K562 (cell line): ENCODE measurements at regions not wholly inside any gene's neighbourhood (a gene's known extent, or its start where the extent isn't known, plus 50 kb on each side); places are given as distances from the start of the nearest gene placed in this dataset.

Source experiments
- GTF3C2 ChIP-seq: IDR thresholded peaks from 3 replicates; pipeline ENCODE4 v1.6.1; 2011; ENCODE audit warnings: borderline replicate concordance, mild to moderate bottlenecking, moderate library complexity; ENCODE audit not compliant: insufficient read length; ENCODE audit errors: extremely low read depth
- SMAD3 ChIP-seq: fragments of 450-650 bp; formaldehyde crosslinking; conservative IDR thresholded peaks from 2 replicates; pipeline ENCODE4 v1.4.0; 2020; ENCODE audit warnings: mild to moderate bottlenecking
- TF ChIP-seq, protein P1 (sequence below): fragments of 450-650 bp; conservative IDR thresholded peaks from 2 replicates; pipeline ENCODE4 v1.6.1; 2016; ENCODE audit warnings: missing genetic modification characterization, low read depth, mild to moderate bottlenecking, control low read depth, missing compliant biosample characterization
- TF ChIP-seq, protein P2 (sequence below): fragments of 450-650 bp; IDR thresholded peaks from 2 replicates; pipeline ENCODE4 v1.6.1; 2014; ENCODE audit warnings: low read depth, mild to moderate bottlenecking, moderate library complexity, borderline replicate concordance
- TF ChIP-seq, protein P3 (sequence below), 3 experiments: fragments of 200-800 bp in 1 of 3; sonication (Bioruptor generic) in 1 of 3; sonication (generic) in 1 of 3; formaldehyde crosslinking in 1 of 3; IDR thresholded peaks; 2 replicates each; pipeline versions ENCODE4 v1.6.1 to v1.8.0; 2016 to 2022; ENCODE audit warnings: mild to moderate bottlenecking in 2 of 3, missing compliant biosample characterization in 2 of 3, missing genetic modification characterization in 2 of 3, missing genetic modification reagents in 1 of 3

DNA sequence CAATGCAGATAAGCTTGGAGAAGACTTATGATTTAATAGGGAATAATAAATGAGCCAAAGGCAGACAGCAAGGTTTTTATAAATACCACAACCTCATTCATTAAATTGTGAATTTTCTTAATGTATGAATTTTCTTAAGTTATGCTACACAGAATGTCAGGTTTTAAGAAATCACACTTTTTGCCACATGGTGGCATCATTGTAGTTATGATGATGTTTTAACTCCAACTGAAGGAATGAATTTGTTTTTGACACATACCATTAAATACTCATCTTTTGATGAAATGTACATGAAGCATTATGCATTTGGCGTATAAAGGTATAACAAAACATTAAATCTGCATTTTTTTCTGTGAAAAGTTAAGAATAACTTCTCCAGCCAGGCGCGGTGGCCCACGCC, 524.1 kb upstream of the FBXO33 start (continued):
- TF ChIP-seq, protein P1, sequence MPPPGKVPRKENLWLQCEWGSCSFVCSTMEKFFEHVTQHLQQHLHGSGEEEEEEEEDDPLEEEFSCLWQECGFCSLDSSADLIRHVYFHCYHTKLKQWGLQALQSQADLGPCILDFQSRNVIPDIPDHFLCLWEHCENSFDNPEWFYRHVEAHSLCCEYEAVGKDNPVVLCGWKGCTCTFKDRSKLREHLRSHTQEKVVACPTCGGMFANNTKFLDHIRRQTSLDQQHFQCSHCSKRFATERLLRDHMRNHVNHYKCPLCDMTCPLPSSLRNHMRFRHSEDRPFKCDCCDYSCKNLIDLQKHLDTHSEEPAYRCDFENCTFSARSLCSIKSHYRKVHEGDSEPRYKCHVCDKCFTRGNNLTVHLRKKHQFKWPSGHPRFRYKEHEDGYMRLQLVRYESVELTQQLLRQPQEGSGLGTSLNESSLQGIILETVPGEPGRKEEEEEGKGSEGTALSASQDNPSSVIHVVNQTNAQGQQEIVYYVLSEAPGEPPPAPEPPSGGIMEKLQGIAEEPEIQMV: no peak
- TF ChIP-seq SMAD3 (CRISPR knock-in tag) (no peak), GTF3C2 (no peak)
- TF ChIP-seq, protein P2, sequence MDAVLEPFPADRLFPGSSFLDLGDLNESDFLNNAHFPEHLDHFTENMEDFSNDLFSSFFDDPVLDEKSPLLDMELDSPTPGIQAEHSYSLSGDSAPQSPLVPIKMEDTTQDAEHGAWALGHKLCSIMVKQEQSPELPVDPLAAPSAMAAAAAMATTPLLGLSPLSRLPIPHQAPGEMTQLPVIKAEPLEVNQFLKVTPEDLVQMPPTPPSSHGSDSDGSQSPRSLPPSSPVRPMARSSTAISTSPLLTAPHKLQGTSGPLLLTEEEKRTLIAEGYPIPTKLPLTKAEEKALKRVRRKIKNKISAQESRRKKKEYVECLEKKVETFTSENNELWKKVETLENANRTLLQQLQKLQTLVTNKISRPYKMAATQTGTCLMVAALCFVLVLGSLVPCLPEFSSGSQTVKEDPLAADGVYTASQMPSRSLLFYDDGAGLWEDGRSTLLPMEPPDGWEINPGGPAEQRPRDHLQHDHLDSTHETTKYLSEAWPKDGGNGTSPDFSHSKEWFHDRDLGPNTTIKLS: no peak
- TF ChIP-seq, protein P3, sequence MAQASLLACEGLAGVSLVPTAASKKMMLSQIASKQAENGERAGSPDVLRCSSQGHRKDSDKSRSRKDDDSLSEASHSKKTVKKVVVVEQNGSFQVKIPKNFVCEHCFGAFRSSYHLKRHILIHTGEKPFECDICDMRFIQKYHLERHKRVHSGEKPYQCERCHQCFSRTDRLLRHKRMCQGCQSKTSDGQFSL (CRISPR knock-in tag; IDR thresholded peaks at IDR 0.05): no peak
- TF ChIP-seq, protein P3 (tag; IDR thresholded peaks at IDR 0.05): no peak
